Keratinocyte (primary cell): ENCODE measurements at regions not wholly inside any gene's neighbourhood (a gene's known extent, or its start where the extent isn't known, plus 50 kb on each side); places are given as distances from the start of the nearest gene placed in this dataset.

Experiments used
- CTCF ChIP-seq, 3 experiments: IDR thresholded peaks in 1 of 3; conservative IDR thresholded peaks in 1 of 3; optimal IDR thresholded peaks in 1 of 3; 2 replicates in 2 of 3; 3 replicates in 1 of 3; pipeline versions ENCODE3 to v1.5.1; 2011; ENCODE audit warnings: low read length in 3 of 3, mild to moderate bottlenecking in 3 of 3, moderate library complexity in 2 of 3, control low read depth in 1 of 3, inconsistent platforms in 1 of 3; ENCODE audit not compliant: insufficient read depth in 2 of 3; ENCODE audit errors: extremely low read depth in 1 of 3
- EZH2 ChIP-seq: IDR thresholded peaks from one replicate; pipeline ENCODE4 v1.6.1; 2012; ENCODE audit warnings: inconsistent platforms, mild to moderate bottlenecking, low read length, moderate library complexity

DNA sequence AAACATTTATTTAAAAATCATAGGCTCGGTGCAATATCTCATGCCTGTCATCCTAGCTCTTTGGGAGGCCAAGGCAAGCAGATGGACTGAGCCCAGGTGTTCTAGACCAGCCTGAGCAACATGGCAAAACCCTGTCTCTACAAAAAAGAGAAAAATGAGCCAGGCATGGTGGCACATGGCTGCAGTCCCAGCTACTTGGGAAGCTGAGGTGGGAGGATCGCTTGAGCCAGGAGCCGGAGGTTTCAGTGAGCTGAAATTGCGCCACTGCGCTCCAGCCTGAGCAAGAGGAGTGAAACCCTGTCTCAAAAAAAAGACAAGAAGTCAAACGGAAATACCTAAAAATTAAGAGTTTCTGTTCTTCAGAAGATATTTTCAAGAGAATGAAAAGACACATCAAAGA is 122.3 kb downstream of the RSL24D1 start:
- no peak for TF ChIP-seq CTCF (optimal IDR thresholded peaks at IDR 0.05 in 1 of 3, IDR thresholded peaks at IDR 0.05 in 1 of 3, conservative IDR thresholded peaks at IDR 0.05 in 1 of 3; ENCODE audit: extremely low read depth in 1 of 3, insufficient read depth in 2 of 3, low read length in 3 of 3)
- TF ChIP-seq EZH2: no peak
